ENCODE measurements at regions not wholly inside any gene's neighbourhood (a gene's known extent, or its start where the extent isn't known, plus 50 kb on each side); places are given as distances from the start of the nearest gene placed in this dataset.

- no peak overlapping the region for H3K4me3 Mint-ChIP-seq
- no peaks in the 10 kb centered on the region for H3K36me3 Mint-ChIP-seq
- H3K27me3 Mint-ChIP-seq: no peaks in the 10 kb centered on the region
- peaks cover 0 to 7% (median 2%) of the 10 kb centered on the region in 8 donors for H3K9me3 Mint-ChIP-seq
- no peaks in the 10 kb centered on the region for H3K4me1 Mint-ChIP-seq
- intact Hi-C loops (cut with micrococcal nuclease): no loop called here
- Histone ChIP-seq H3K36me3 (ENCODE audit: insufficient read depth, low read length) (no peaks in the 10 kb centered on the region), H3K9me3 (ENCODE audit: control insufficient read depth in 1 of 2, low read length in 2 of 2) (no peaks in the 10 kb centered on the region), H3K27me3 (ENCODE audit: insufficient read depth, low read length) (no peaks in the 10 kb centered on the region), H3K4me3 (ENCODE audit: low read length in 2 of 2) (no peak overlapping the region), H3K4me1 (ENCODE audit: insufficient read depth, low read length) (no peaks in the 10 kb centered on the region), H3K27ac (ENCODE audit: low read depth, low read length) (no peak overlapping the region)
- CTCF ChIA-PET (ENCODE audit: partially characterized antibody): no interaction called here
- DNase-seq: no peak
- POLR2A ChIA-PET (ENCODE audit: partially characterized antibody): no interaction called here
- H3K27ac Mint-ChIP-seq: no peak overlapping the region
Observed at GRCh38 chr3:86794361-86795065, 196.4 kb downstream of the VGLL3 start.

- Histone ChIP-seq H3K4me3 (ENCODE audit: low read length in 2 of 2) (no peak overlapping the region), H3K36me3 (ENCODE audit: insufficient read depth, low read length) (no peaks in the 10 kb centered on the region), H3K27ac (ENCODE audit: low read depth, low read length) (no peak overlapping the region), H3K27me3 (ENCODE audit: insufficient read depth, low read length) (no peaks in the 10 kb centered on the region), H3K4me1 (ENCODE audit: insufficient read depth, low read length) (no peaks in the 10 kb centered on the region), H3K9me3 (ENCODE audit: control insufficient read depth in 1 of 2, low read length in 2 of 2) (no peaks in the 10 kb centered on the region)
- no peak overlapping the region for H3K27ac Mint-ChIP-seq
- H3K4me3 Mint-ChIP-seq: no peak overlapping the region
- ChIA-PET CTCF (ENCODE audit: partially characterized antibody) (no interaction called here), POLR2A (ENCODE audit: partially characterized antibody) (no interaction called here)
- intact Hi-C loops (cut with micrococcal nuclease): no loop called here
- no peaks in the 10 kb centered on the region for H3K36me3 Mint-ChIP-seq
- DNase-seq: no peak
- H3K4me1 Mint-ChIP-seq: no peaks in the 10 kb centered on the region
- no peaks in the 10 kb centered on the region for H3K27me3 Mint-ChIP-seq
- H3K9me3 Mint-ChIP-seq: peaks cover 0 to 7% (median 0%) of the 10 kb centered on the region in 8 donors
Observed at GRCh38 chr3:86793786-86794185, 197.2 kb downstream of the VGLL3 start.

DNA sequence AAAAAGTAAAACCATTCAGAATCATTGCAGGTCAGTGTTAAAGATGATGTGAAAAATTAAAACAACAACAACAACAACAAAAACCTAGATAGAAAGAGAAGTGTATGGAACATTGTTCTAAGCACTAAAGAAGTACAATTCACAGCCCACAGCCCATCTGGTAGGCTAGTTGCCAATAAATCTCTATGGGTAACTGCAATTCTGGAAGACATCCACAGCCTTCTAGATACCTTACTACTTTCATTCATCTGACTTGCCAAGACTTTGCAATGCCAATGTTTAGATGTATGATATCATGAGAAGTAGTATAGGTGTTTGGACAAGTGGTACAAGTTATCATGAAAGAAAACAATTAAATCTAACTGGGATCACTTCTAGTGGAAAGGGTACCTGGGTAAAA lies 198.6 kb downstream of the VGLL3 start:
- ChIA-PET POLR2A (ENCODE audit: partially characterized antibody) (no interaction called here), CTCF (ENCODE audit: partially characterized antibody) (no interaction called here)
- Histone ChIP-seq H3K27ac (ENCODE audit: low read depth, low read length) (no peak overlapping the region), H3K4me1 (ENCODE audit: insufficient read depth, low read length) (no peaks in the 10 kb centered on the region), H3K27me3 (ENCODE audit: insufficient read depth, low read length) (no peaks in the 10 kb centered on the region), H3K4me3 (ENCODE audit: low read length in 2 of 2) (no peak overlapping the region), H3K36me3 (ENCODE audit: insufficient read depth, low read length) (no peaks in the 10 kb centered on the region), H3K9me3 (ENCODE audit: control insufficient read depth in 1 of 2, low read length in 2 of 2) (no peaks in the 10 kb centered on the region)
- Mint-ChIP-seq H3K4me3 (no peak overlapping the region), H3K27ac (peak overlapping the region in 1 of 7 donors; percentile 57), H3K27me3 (no peaks in the 10 kb centered on the region), H3K36me3 (no peaks in the 10 kb centered on the region), H3K9me3 (peaks cover 0 to 7% (median 0%) of the 10 kb centered on the region in 8 donors), H3K4me1 (no peaks in the 10 kb centered on the region)
- intact Hi-C loops (cut with micrococcal nuclease): no loop called here
- DNase-seq: no peak

DNA sequence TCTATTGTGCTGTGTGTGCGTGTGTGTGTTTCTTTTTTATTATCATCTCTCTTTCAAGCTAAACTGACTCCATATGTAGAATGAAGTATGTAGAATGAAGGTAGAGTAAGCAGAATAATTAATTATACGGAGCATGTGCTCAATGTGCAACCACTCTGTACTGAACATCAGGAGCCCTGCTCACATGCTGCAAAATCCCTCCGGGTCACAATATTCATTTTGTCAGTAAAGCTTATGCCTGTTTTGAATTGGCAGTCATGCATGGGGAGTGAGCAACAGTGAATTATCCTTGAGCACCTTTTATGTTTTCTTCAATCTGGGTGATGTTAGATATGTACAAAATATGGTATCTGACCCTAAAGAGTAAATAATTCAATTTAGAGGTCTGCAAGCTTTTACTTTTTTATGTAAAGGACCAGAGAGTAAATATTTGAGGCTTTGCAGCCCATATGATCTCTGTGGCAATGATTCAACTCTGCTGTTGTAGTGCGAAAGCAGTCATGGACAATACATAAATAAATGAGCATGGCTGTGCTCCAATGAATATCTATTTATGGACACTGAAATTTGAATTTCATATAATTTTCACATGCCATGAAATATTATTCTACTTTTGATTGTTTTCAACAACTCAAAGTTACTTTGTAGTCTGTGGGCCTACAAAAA lies 199.9 kb downstream of the VGLL3 start:
- Mint-ChIP-seq H3K4me3 (no peak overlapping the region), H3K9me3 (peaks cover 0 to 7% (median 0%) of the 10 kb centered on the region in 8 donors), H3K27me3 (no peaks in the 10 kb centered on the region), H3K36me3 (no peaks in the 10 kb centered on the region), H3K27ac (no peak overlapping the region), H3K4me1 (no peaks in the 10 kb centered on the region)
- Histone ChIP-seq H3K27ac (ENCODE audit: low read depth, low read length) (no peak overlapping the region), H3K36me3 (ENCODE audit: insufficient read depth, low read length) (no peaks in the 10 kb centered on the region), H3K4me1 (ENCODE audit: insufficient read depth, low read length) (no peaks in the 10 kb centered on the region), H3K9me3 (ENCODE audit: control insufficient read depth in 1 of 2, low read length in 2 of 2) (no peaks in the 10 kb centered on the region), H3K27me3 (ENCODE audit: insufficient read depth, low read length) (no peaks in the 10 kb centered on the region), H3K4me3 (ENCODE audit: low read length in 2 of 2) (no peak overlapping the region)
- ChIA-PET CTCF (ENCODE audit: partially characterized antibody) (no interaction called here), POLR2A (ENCODE audit: partially characterized antibody) (no interaction called here)
- no peak for DNase-seq
- intact Hi-C loops (cut with micrococcal nuclease): no loop called here

- no peaks in the 10 kb centered on the region for H3K36me3 ChIP-seq (ENCODE audit: insufficient read depth, low read length)
- no peak overlapping the region for H3K27ac ChIP-seq (ENCODE audit: low read depth, low read length)
- no peak for DNase-seq
- H3K4me3 ChIP-seq (ENCODE audit: low read length in 2 of 2): no peak overlapping the region
- POLR2A ChIA-PET (ENCODE audit: partially characterized antibody): no interaction called here
- Mint-ChIP-seq H3K36me3 (no peaks in the 10 kb centered on the region), H3K27ac (no peak overlapping the region), H3K4me1 (no peaks in the 10 kb centered on the region), H3K9me3 (peaks cover 0 to 7% (median 0%) of the 10 kb centered on the region in 8 donors), H3K4me3 (no peak overlapping the region), H3K27me3 (no peaks in the 10 kb centered on the region)
- intact Hi-C loops (cut with micrococcal nuclease): no loop called here
- H3K4me1 ChIP-seq (ENCODE audit: insufficient read depth, low read length): no peaks in the 10 kb centered on the region
- CTCF ChIA-PET (ENCODE audit: partially characterized antibody): no interaction called here
- no peaks in the 10 kb centered on the region for H3K9me3 ChIP-seq (ENCODE audit: control insufficient read depth in 1 of 2, low read length in 2 of 2)
- H3K27me3 ChIP-seq (ENCODE audit: insufficient read depth, low read length): no peaks in the 10 kb centered on the region
Observed at GRCh38 chr3:86788371-86788770, 202.6 kb downstream of the VGLL3 start.

DNA sequence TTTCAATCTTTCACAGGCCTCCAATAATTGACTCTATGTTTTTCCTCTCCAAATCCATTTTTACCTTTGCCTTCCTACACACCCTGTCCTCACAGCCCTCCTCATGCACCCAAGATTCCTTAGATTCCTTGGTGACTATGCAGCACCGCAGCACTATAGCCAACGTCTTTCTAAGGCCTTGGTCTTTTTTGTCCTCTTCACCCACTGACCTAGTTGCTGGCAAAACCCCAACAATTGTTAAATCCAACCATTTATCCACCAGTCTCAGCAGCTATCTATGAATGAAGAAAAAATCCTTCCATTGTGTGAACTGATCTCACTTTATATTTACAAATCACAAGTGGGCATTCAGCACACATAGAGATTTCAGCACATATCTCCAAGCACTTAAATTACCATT lies 203.9 kb downstream of the VGLL3 start:
- Mint-ChIP-seq H3K4me1 (no peaks in the 10 kb centered on the region), H3K27me3 (no peaks in the 10 kb centered on the region), H3K4me3 (no peak overlapping the region), H3K36me3 (no peaks in the 10 kb centered on the region), H3K9me3 (peaks cover 0 to 7% (median 0%) of the 10 kb centered on the region in 8 donors), H3K27ac (no peak overlapping the region)
- Histone ChIP-seq H3K36me3 (ENCODE audit: insufficient read depth, low read length) (no peaks in the 10 kb centered on the region), H3K27ac (ENCODE audit: low read depth, low read length) (no peak overlapping the region), H3K4me3 (ENCODE audit: low read length in 2 of 2) (no peak overlapping the region), H3K27me3 (ENCODE audit: insufficient read depth, low read length) (no peaks in the 10 kb centered on the region), H3K9me3 (ENCODE audit: control insufficient read depth in 1 of 2, low read length in 2 of 2) (no peaks in the 10 kb centered on the region), H3K4me1 (ENCODE audit: insufficient read depth, low read length) (no peaks in the 10 kb centered on the region)
- no peak for DNase-seq
- ChIA-PET CTCF (ENCODE audit: partially characterized antibody) (no interaction called here), POLR2A (ENCODE audit: partially characterized antibody) (no interaction called here)
- intact Hi-C loops (cut with micrococcal nuclease): no loop called here

DNA sequence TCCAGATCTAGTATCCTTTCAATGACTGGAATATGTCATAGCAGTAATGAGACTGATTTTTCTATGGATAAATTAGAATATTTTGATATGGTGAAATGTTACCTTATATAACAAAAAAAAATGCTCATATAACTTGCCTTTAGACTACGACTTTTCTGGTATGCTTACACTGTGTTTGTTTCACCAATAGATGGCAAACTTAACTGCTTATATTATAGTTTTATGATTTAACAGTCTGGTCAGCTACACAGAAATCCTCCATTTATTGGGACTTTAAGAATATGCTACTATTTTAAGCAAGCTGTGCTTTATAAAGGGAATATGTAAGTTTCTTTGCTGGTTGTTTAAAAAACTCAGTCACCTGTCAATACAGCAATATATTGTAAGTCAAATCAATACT lies 205.6 kb downstream of the VGLL3 start:
- H3K9me3 Mint-ChIP-seq: peaks cover 0 to 4% (median 0%) of the 10 kb centered on the region in 8 donors
- H3K9me3 ChIP-seq (ENCODE audit: control insufficient read depth in 1 of 2, low read length in 2 of 2): no peaks in the 10 kb centered on the region
- H3K27me3 ChIP-seq (ENCODE audit: insufficient read depth, low read length): no peaks in the 10 kb centered on the region
- H3K4me3 ChIP-seq (ENCODE audit: low read length in 2 of 2): no peak overlapping the region
- H3K4me1 Mint-ChIP-seq: no peaks in the 10 kb centered on the region
- intact Hi-C loops (cut with micrococcal nuclease): no loop called here
- H3K4me3 Mint-ChIP-seq: no peak overlapping the region
- ChIA-PET CTCF (ENCODE audit: partially characterized antibody) (no interaction called here), POLR2A (ENCODE audit: partially characterized antibody) (no interaction called here)
- H3K27me3 Mint-ChIP-seq: no peaks in the 10 kb centered on the region
- H3K36me3 Mint-ChIP-seq: no peaks in the 10 kb centered on the region
- no peaks in the 10 kb centered on the region for H3K36me3 ChIP-seq (ENCODE audit: insufficient read depth, low read length)
- H3K27ac ChIP-seq (ENCODE audit: low read depth, low read length): no peak overlapping the region
- no peak for DNase-seq
- H3K4me1 ChIP-seq (ENCODE audit: insufficient read depth, low read length): no peaks in the 10 kb centered on the region
- no peak overlapping the region for H3K27ac Mint-ChIP-seq
